Esophagus squamous epithelium (tissue), 4 donors: ENCODE measurements at regions not wholly inside any gene's neighbourhood (a gene's known extent, or its start where the extent isn't known, plus 50 kb on each side); places are given as distances from the start of the nearest gene placed in this dataset.

Source experiments
- CTCF ChIP-seq, 6 experiments: fragments of 450-650 bp in 4 of 6; fragments of 200-600 bp in 2 of 6; sonication (generic) in 2 of 6; IDR thresholded peaks; one replicate each; pipeline ENCODE4 v1.5.1; 2016 to 2019; ENCODE audit warnings: antibody characterized with exemption in 6 of 6, mild to moderate bottlenecking in 4 of 6, moderate library complexity in 4 of 6
- POLR2A ChIP-seq, 4 donors: fragments of 450-650 bp; IDR thresholded peaks; one replicate each; pipeline ENCODE4 v1.6.1; 2017; ENCODE audit warnings: antibody characterized with exemption in 4 of 4, mild to moderate bottlenecking in 4 of 4, moderate library complexity in 3 of 4

GRCh38 chr1:233844275-233844674, 60.2 kb upstream of the SLC35F3 start:
- TF ChIP-seq POLR2A (IDR thresholded peaks at IDR 0.05) (no peak), CTCF (IDR thresholded peaks at IDR 0.05) (no peak)
